Panc1 (cell line): ENCODE measurements at regions not wholly inside any gene's neighbourhood (a gene's known extent, or its start where the extent isn't known, plus 50 kb on each side); places are given as distances from the start of the nearest gene placed in this dataset.

Source experiments
- ATAC-seq: fragments of 200-7000 bp; cut with Tn5 transposase; 2 replicates; pipeline ENCODE4 v1.9.1; 2020; ENCODE audit warnings: mild to moderate bottlenecking, moderate library complexity
- BruUV-seq: library from RNA; stranded (reverse); fragments of 400-500 nt; replicated peaks from 2 replicates; lab custom pipeline; 2021; lab: Mats Ljungman, UMichigan
- CTCF ChIA-PET: fragments of 300-600 bp; sonication (Branson Sonifier 250); formaldehyde crosslinking; loops from one replicate; lab custom pipeline; 2022; ENCODE audit warnings: antibody characterized with exemption; lab: Charles Lee
- POLR2A ChIA-PET: fragments of 300-600 bp; sonication (Branson Sonifier 250); formaldehyde crosslinking; loops from one replicate; lab custom pipeline; 2022; ENCODE audit warnings: antibody characterized with exemption; lab: Charles Lee
- DNase-seq: peaks from one replicate; pipeline ENCODE4 v3.0.0-alpha.2; 2010; ENCODE audit warnings: low read depth, low spot score
- H3K27ac ChIP-seq: 2 replicates; pipeline ENCODE4 v1.5.1; 2011; ENCODE audit warnings: mild to moderate bottlenecking, low read length, inconsistent platforms
- H3K27me3 ChIP-seq: fragments of 200-500 bp; sonication (Bioruptor generic); 2 replicates; pipeline ENCODE4 v1.6.0; 2014; ENCODE audit warnings: low read length, inconsistent platforms; ENCODE audit not compliant: control insufficient read depth, insufficient read depth
- H3K36me3 ChIP-seq: fragments of 200-500 bp; sonication (Bioruptor generic); 2 replicates; pipeline ENCODE4 v1.5.1; 2014; ENCODE audit warnings: inconsistent platforms, mild to moderate bottlenecking, low read length, moderate library complexity; ENCODE audit not compliant: control insufficient read depth, insufficient read depth
- H3K4me1 ChIP-seq: 2 replicates; pipeline ENCODE4 v1.5.1; 2011; ENCODE audit warnings: inconsistent platforms, mild to moderate bottlenecking, low read length, moderate library complexity; ENCODE audit not compliant: control insufficient read depth, insufficient read depth
- H3K4me3 ChIP-seq, 2 experiments: 2 replicates each; pipeline ENCODE4 v1.5.1; 2011 to 2012; ENCODE audit warnings: low read depth in 2 of 2, low read length in 2 of 2, mild to moderate bottlenecking in 2 of 2, inconsistent platforms in 1 of 2, moderate library complexity in 1 of 2
- H3K9me3 ChIP-seq: fragments of 200-500 bp; sonication (Bioruptor generic); 2 replicates; pipeline ENCODE4 v1.5.1; 2014; ENCODE audit warnings: low read depth, mild to moderate bottlenecking, inconsistent platforms, low read length, moderate library complexity; ENCODE audit not compliant: control insufficient read depth, insufficient read depth
- POLR2AphosphoS5 ChIP-seq: IDR thresholded peaks from 2 replicates; pipeline ENCODE4 v1.6.1; 2012; ENCODE audit warnings: mild to moderate bottlenecking, low read depth, low read length, moderate library complexity
- SIN3A ChIP-seq: IDR thresholded peaks from 2 replicates; pipeline ENCODE4 v1.6.1; 2012; ENCODE audit warnings: low read depth, mild to moderate bottlenecking, low read length, moderate library complexity, borderline replicate concordance; ENCODE audit not compliant: insufficient read depth
- TCF7L2 ChIP-seq: IDR thresholded peaks from 2 replicates; pipeline ENCODE4 v1.6.1; 2011; ENCODE audit warnings: mild to moderate bottlenecking, low read depth, low read length, inconsistent platforms
- in situ Hi-C: cut with HindIII; loops from 2 replicates; pipeline ENCODE4 v1.10.0; 2016; ENCODE audit warnings: low sequenced_read_pairs, low pct_unique_long_range_greater_than_20kb
- intact Hi-C: fragments of 100-400 bp; cut with micrococcal nuclease; formaldehyde crosslinking; loops from one replicate; pipeline ENCODE4 v1.10.0; 2022; ENCODE audit not compliant: unreplicated experiment
- TF ChIP-seq, protein P1 (sequence below), 2 experiments: IDR thresholded peaks; 2 replicates each; pipeline ENCODE4 v1.6.1; 2011 to 2012; ENCODE audit warnings: low read depth in 2 of 2, control low read depth in 1 of 2, low read length in 1 of 2, mild to moderate bottlenecking in 1 of 2, moderate library complexity in 1 of 2; ENCODE audit not compliant: insufficient read depth in 1 of 2
- TF ChIP-seq, protein P2 (sequence below): fragments of 450-650 bp; IDR thresholded peaks from 2 replicates; pipeline ENCODE4 v1.5.1; 2017; ENCODE audit warnings: mild to moderate bottlenecking

DNA sequence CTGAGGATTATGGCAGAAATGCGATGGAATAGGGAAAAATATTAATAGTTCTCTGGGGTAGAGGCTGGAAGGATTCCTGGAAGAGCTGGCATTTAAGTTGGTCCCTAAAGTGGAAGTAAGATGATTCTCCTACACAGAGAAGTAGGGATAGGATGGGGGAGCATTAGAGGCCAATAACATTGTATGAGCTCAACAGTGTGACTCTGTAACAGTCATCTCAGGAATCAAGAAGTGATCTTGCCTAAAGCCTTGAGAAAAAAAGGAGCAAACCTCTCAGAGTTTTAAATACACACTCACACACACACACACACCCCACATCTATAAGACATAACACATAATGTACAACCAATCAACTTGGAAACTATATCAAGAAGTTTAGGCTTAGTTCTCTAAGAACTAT is 117.7 kb upstream of the CDK1 start:
- ChIA-PET POLR2A (no interaction called here), CTCF (no interaction called here)
- Histone ChIP-seq H3K4me1 (no peaks in the 10 kb centered on the region), H3K36me3 (no peaks in the 10 kb centered on the region), H3K4me3 (no peak overlapping the region), H3K27me3 (peaks cover 4% of the 10 kb centered on the region; the same call in 1 of the 2 replicates), H3K9me3 (peaks cover 8% of the 10 kb centered on the region), H3K27ac (no peak overlapping the region)
- no peak for DNase-seq
- no TSS peak for BruUV-seq
- no peak for ATAC-seq
- in situ Hi-C loops = no loop called here
- TF ChIP-seq, protein P1, sequence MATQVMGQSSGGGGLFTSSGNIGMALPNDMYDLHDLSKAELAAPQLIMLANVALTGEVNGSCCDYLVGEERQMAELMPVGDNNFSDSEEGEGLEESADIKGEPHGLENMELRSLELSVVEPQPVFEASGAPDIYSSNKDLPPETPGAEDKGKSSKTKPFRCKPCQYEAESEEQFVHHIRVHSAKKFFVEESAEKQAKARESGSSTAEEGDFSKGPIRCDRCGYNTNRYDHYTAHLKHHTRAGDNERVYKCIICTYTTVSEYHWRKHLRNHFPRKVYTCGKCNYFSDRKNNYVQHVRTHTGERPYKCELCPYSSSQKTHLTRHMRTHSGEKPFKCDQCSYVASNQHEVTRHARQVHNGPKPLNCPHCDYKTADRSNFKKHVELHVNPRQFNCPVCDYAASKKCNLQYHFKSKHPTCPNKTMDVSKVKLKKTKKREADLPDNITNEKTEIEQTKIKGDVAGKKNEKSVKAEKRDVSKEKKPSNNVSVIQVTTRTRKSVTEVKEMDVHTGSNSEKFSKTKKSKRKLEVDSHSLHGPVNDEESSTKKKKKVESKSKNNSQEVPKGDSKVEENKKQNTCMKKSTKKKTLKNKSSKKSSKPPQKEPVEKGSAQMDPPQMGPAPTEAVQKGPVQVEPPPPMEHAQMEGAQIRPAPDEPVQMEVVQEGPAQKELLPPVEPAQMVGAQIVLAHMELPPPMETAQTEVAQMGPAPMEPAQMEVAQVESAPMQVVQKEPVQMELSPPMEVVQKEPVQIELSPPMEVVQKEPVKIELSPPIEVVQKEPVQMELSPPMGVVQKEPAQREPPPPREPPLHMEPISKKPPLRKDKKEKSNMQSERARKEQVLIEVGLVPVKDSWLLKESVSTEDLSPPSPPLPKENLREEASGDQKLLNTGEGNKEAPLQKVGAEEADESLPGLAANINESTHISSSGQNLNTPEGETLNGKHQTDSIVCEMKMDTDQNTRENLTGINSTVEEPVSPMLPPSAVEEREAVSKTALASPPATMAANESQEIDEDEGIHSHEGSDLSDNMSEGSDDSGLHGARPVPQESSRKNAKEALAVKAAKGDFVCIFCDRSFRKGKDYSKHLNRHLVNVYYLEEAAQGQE (IDR thresholded peaks at IDR 0.05; ENCODE audit: insufficient read depth in 1 of 2, low read depth in 2 of 2, low read length in 1 of 2) = no peak
- TF ChIP-seq POLR2AphosphoS5 (no peak), SIN3A (no peak), TCF7L2 (no peak)
- TF ChIP-seq, protein P2, sequence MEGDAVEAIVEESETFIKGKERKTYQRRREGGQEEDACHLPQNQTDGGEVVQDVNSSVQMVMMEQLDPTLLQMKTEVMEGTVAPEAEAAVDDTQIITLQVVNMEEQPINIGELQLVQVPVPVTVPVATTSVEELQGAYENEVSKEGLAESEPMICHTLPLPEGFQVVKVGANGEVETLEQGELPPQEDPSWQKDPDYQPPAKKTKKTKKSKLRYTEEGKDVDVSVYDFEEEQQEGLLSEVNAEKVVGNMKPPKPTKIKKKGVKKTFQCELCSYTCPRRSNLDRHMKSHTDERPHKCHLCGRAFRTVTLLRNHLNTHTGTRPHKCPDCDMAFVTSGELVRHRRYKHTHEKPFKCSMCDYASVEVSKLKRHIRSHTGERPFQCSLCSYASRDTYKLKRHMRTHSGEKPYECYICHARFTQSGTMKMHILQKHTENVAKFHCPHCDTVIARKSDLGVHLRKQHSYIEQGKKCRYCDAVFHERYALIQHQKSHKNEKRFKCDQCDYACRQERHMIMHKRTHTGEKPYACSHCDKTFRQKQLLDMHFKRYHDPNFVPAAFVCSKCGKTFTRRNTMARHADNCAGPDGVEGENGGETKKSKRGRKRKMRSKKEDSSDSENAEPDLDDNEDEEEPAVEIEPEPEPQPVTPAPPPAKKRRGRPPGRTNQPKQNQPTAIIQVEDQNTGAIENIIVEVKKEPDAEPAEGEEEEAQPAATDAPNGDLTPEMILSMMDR = no peak
- intact Hi-C loops = no loop called here

DNA sequence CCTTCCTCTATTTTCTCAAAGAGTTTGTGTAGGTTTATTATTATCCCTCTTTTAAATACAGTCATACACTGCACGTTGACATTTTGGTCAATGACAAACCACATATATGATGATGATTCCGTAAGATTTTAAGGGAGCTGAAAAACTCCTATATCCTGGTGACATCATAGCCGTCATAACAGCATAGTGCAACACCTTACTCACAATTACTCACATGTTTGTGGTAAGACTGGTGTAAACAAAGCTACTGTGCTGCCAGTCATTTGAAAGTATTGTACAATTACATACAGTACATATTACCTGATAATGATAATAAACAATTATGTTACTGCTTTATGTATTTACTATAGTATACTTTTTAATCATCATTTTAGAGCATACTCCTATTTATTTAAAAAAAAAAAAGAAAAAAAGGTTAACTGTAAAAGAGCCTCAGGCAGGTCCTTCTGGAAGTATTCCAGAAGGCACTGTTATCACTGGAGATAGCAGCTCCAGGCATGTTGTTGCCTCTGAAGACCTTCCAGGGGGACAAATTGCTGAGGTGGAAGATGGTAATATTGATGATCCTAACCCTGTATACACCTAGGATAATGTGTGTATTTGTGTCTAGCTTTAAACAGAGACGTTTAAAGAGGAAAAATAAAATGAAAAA is 123.3 kb upstream of the CDK1 start:
- TF ChIP-seq, protein P1 (IDR thresholded peaks at IDR 0.05; ENCODE audit: insufficient read depth in 1 of 2, low read depth in 2 of 2, low read length in 1 of 2) = no peak
- TF ChIP-seq TCF7L2 (no peak), POLR2AphosphoS5 (no peak), SIN3A (no peak)
- TF ChIP-seq, protein P2 = no peak
- ChIA-PET CTCF (interaction anchor here (0.7 kb wide), 1 partner anchor 1673 kb away, joined by 4 read pairs; no protein-coding TSS in a partner anchor), POLR2A (no interaction called here)
- ATAC-seq (peak; percentile 81; the same call in 1 of the 2 replicates), DNase-seq (peak; percentile 73)
- BruUV-seq = no TSS peak
- H3K4me1 ChIP-seq = no peaks in the 10 kb centered on the region
- H3K9me3 ChIP-seq = peaks cover 8% of the 10 kb centered on the region
- H3K27me3 ChIP-seq = no peaks in the 10 kb centered on the region
- H3K36me3 ChIP-seq = no peaks in the 10 kb centered on the region
- in situ Hi-C loops (no loop called here), intact Hi-C loops (loop anchor here (10.0 kb wide), 1 partner anchor 110 kb away; no protein-coding TSS in a partner anchor)
- H3K4me3 ChIP-seq = no peak overlapping the region
- no peak overlapping the region for H3K27ac ChIP-seq
